ENCODE measurements at regions not wholly inside any gene's neighbourhood (a gene's known extent, or its start where the extent isn't known, plus 50 kb on each side); places are given as distances from the start of the nearest gene placed in this dataset.

- H3K27me3 Mint-ChIP-seq (ENCODE audit: low read depth in 3 of 3): no peaks in the 10 kb centered on the region
Measured at GRCh38 chr7:136551618-136552017, 316.8 kb upstream of the CHRM2 start.

GRCh38 chr7:136549756-136550155, 318.7 kb upstream of the CHRM2 start:
- H3K36me3 Mint-ChIP-seq: no peaks in the 10 kb centered on the region
- no peak for DNase-seq
- no peaks in the 10 kb centered on the region for H3K4me1 Mint-ChIP-seq
- no peak overlapping the region for H3K27ac Mint-ChIP-seq
- peaks cover 0 to 20% (median 5%) of the 10 kb centered on the region in 6 donors for H3K9me3 Mint-ChIP-seq
- H3K27me3 Mint-ChIP-seq (ENCODE audit: low read depth in 3 of 3): no peaks in the 10 kb centered on the region
- no peak overlapping the region for H3K4me3 Mint-ChIP-seq

More at GRCh38 chr7:136551618-136552017, 316.8 kb upstream of the CHRM2 start:
- Mint-ChIP-seq H3K4me3 (no peak overlapping the region), H3K9me3 (peaks cover 2 to 13% (median 4%) of the 10 kb centered on the region in 6 donors), H3K36me3 (no peaks in the 10 kb centered on the region), H3K27ac (no peak overlapping the region), H3K4me1 (no peaks in the 10 kb centered on the region)
- no peak for DNase-seq

DNA sequence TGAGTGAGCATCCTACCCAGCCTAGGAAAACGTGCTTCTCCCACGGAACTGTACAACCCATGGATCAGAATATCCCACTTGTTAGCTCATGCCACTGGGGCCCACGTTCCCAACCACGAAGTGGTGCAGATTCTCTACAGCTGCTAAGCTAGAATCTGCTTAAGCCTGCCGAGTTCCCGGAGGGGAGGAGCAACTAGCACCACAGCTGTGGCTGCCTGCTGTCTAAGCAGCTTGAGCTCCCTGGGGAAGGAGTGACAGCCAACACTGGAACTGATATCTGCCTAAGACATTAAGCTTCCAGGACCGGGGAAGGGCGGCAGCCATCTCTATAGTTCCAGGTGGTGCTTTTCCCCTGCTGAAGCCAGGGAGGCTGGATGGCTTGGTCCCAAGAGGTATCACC, 334.7 kb upstream of the CHRM2 start:
- DNase-seq: no peak
- Mint-ChIP-seq H3K27me3 (ENCODE audit: low read depth in 3 of 3) (peaks cover 0 to 3% (median 0%) of the 10 kb centered on the region in 3 donors), H3K36me3 (no peaks in the 10 kb centered on the region), H3K4me3 (no peak overlapping the region), H3K27ac (no peak overlapping the region), H3K4me1 (no peaks in the 10 kb centered on the region), H3K9me3 (peaks cover 14 to 68% (median 34%) of the 10 kb centered on the region in 6 donors)

DNA sequence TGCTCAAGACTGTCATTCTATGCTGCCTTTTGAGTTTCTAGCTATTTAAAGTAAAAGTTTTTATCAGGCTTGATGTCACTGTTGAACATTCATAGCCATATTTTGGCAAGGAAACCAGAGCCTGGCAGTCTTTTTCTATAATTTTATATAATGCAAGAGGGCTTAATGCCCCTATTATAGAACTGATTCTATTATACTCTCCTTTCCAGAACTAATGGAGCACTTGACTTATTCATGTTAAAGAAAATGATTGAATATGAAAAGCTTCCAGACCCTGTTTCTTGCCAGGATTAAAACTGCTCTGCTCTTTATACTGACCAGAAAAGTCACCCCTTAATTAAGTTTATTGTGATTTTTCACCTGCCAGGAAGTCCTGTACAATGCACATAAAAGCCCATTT, 337.6 kb upstream of the CHRM2 start:
- Mint-ChIP-seq H3K9me3 (peaks cover 14 to 56% (median 29%) of the 10 kb centered on the region in 6 donors), H3K4me3 (no peak overlapping the region), H3K27me3 (ENCODE audit: low read depth in 3 of 3) (peaks cover 0 to 3% (median 0%) of the 10 kb centered on the region in 3 donors), H3K36me3 (peaks cover 0 to 4% (median 0%) of the 10 kb centered on the region in 3 donors), H3K4me1 (no peaks in the 10 kb centered on the region), H3K27ac (no peak overlapping the region)
- no peak for DNase-seq

GRCh38 chr7:136528329-136528728, 340.1 kb upstream of the CHRM2 start:
- H3K4me1 Mint-ChIP-seq: no peaks in the 10 kb centered on the region
- H3K36me3 Mint-ChIP-seq: peaks cover 0 to 4% (median 0%) of the 10 kb centered on the region in 3 donors
- H3K27ac Mint-ChIP-seq: no peak overlapping the region
- peaks cover 0 to 4% (median 0%) of the 10 kb centered on the region in 3 donors for H3K27me3 Mint-ChIP-seq (ENCODE audit: low read depth in 3 of 3)
- no peak overlapping the region for H3K4me3 Mint-ChIP-seq
- H3K9me3 Mint-ChIP-seq: peaks cover 11 to 50% (median 23%) of the 10 kb centered on the region in 6 donors
- DNase-seq: no peak

GRCh38 chr7:136527554-136527953, 340.9 kb upstream of the CHRM2 start:
- Mint-ChIP-seq H3K27ac (no peak overlapping the region), H3K4me1 (no peaks in the 10 kb centered on the region), H3K36me3 (peaks cover 0 to 4% (median 0%) of the 10 kb centered on the region in 3 donors), H3K4me3 (no peak overlapping the region), H3K27me3 (ENCODE audit: low read depth in 3 of 3) (peaks cover 0 to 2% (median 1%) of the 10 kb centered on the region in 3 donors), H3K9me3 (peaks cover 7 to 50% (median 16%) of the 10 kb centered on the region in 6 donors)
- no peak for DNase-seq

DNA sequence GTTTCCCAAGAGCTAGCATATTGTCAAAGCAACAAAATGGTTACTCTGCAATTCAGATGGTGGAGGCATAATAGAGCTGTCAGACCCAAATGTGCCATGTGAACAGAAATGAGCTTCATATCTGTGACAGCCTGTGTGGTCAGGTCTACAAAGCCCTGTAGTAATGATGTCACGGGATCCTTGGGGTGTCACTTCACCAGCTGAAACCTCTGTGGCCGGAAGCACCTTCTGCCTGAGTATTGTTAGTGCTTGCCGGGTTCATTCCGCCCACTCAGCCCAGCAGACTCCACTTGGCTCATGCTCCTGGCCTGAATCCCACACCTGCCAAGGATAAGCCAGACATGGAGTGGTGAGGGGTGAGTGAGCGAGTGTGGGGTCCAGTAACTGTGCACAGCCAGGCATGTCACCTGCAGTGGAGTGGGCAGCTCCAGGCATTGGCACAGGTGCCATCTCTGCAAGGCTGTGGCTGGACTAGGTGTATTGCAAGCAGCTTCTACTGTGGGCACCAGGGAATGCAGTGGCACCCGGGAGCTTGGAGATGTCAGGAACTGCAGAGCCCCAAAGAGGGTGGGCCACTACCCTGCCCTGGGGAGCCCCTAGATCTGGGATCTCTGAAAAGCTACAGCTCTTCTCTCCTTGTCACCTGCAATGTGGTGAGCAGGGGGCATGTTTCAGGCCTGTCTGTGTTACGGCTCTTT, 341.9 kb upstream of the CHRM2 start:
- peaks cover 0 to 4% (median 0%) of the 10 kb centered on the region in 3 donors for H3K36me3 Mint-ChIP-seq
- no peak for DNase-seq
- H3K27ac Mint-ChIP-seq: no peak overlapping the region
- H3K4me3 Mint-ChIP-seq: no peak overlapping the region
- H3K9me3 Mint-ChIP-seq: peaks cover 7 to 44% (median 15%) of the 10 kb centered on the region in 6 donors
- H3K27me3 Mint-ChIP-seq (ENCODE audit: low read depth in 3 of 3): peaks cover 0 to 2% (median 1%) of the 10 kb centered on the region in 3 donors
- no peaks in the 10 kb centered on the region for H3K4me1 Mint-ChIP-seq

DNA sequence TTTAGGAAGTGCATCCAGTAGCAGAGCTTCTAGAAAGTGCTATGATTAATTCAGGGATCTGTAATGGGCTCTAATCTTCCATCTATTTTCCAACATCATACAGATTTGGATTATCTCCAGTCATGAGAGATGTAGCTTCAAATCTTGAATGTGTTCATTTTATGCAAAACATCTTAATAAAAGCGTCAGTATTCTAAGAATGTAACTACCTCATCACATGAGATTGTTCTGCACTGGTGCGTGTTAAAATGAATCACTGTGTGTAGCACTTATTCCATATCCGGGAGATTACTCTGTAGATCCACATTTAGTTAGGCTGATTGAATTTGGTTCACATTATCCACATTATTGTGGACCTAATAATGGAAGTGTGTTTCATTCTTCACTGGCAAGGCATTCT, 344.9 kb upstream of the CHRM2 start:
- Mint-ChIP-seq H3K4me1 (no peaks in the 10 kb centered on the region), H3K4me3 (no peak overlapping the region), H3K9me3 (peaks cover 5 to 29% (median 13%) of the 10 kb centered on the region in 6 donors), H3K27ac (no peak overlapping the region), H3K27me3 (ENCODE audit: low read depth in 3 of 3) (peaks cover 0 to 2% (median 1%) of the 10 kb centered on the region in 3 donors), H3K36me3 (peaks cover 0 to 4% (median 0%) of the 10 kb centered on the region in 3 donors)
- no peak for DNase-seq

DNA sequence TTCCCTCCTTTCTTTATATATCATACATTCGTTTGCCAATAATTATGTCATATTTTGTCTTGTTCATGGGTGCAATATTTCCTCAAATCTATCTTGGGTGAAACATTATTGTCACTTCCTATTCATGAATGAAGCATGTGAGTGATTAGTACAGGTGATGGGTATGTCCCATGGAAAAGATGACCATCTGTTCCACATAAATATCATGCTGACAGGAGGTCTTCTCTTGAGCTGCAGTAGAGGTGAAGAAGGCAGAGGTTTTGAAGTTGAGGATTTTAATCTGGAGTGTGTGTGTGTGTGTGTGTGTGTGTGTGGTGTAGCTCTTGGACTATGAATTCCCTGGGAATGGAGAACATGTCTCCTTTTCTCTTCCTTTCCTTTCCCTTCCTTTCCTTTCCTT, 350.5 kb upstream of the CHRM2 start:
- Mint-ChIP-seq H3K4me3 (no peak overlapping the region), H3K36me3 (no peaks in the 10 kb centered on the region), H3K27me3 (ENCODE audit: low read depth in 3 of 3) (peaks cover 0 to 2% (median 1%) of the 10 kb centered on the region in 3 donors), H3K27ac (no peak overlapping the region), H3K4me1 (no peaks in the 10 kb centered on the region), H3K9me3 (peaks cover 4 to 18% (median 9%) of the 10 kb centered on the region in 6 donors)
- DNase-seq: no peak

GRCh38 chr7:136514776-136515175, 353.7 kb upstream of the CHRM2 start:
- Mint-ChIP-seq H3K9me3 (peaks cover 13 to 34% (median 16%) of the 10 kb centered on the region in 6 donors), H3K36me3 (no peaks in the 10 kb centered on the region), H3K27ac (no peak overlapping the region), H3K4me3 (no peak overlapping the region), H3K27me3 (ENCODE audit: low read depth in 3 of 3) (peaks cover 0 to 2% (median 0%) of the 10 kb centered on the region in 3 donors), H3K4me1 (no peaks in the 10 kb centered on the region)
- no peak for DNase-seq

- Mint-ChIP-seq H3K27ac (no peak overlapping the region), H3K27me3 (ENCODE audit: low read depth in 3 of 3) (peaks cover 0 to 2% (median 0%) of the 10 kb centered on the region in 3 donors), H3K9me3 (peaks cover 10 to 44% (median 19%) of the 10 kb centered on the region in 6 donors), H3K36me3 (no peaks in the 10 kb centered on the region), H3K4me1 (no peaks in the 10 kb centered on the region), H3K4me3 (no peak overlapping the region)
- DNase-seq: no peak
Measured at GRCh38 chr7:136513744-136514143, 354.7 kb upstream of the CHRM2 start.

DNA sequence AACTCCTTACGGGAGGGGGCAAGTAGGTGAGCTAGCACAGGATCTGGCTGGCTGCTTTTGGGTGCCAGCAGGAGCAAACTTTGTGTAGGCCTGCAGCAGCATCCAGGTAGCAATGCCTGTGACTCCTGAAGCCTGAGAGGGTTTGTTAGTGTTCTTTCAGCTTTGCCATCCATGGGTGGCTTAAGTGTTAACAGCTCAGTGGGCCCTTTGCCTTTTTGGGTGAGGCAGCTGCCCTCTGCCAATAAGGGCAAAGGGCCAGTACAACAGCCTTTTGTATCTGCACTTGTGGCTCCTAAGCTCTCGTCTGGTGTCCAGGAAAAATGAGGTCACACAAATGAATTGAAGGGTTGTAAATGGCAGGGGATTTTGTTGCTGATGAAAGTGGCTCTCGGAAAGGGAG, 359.0 kb upstream of the CHRM2 start:
- peaks cover 12 to 61% (median 22%) of the 10 kb centered on the region in 6 donors for H3K9me3 Mint-ChIP-seq
- H3K27me3 Mint-ChIP-seq (ENCODE audit: low read depth in 3 of 3): no peaks in the 10 kb centered on the region
- H3K4me1 Mint-ChIP-seq: no peaks in the 10 kb centered on the region
- H3K36me3 Mint-ChIP-seq: no peaks in the 10 kb centered on the region
- no peak overlapping the region for H3K27ac Mint-ChIP-seq
- no peak overlapping the region for H3K4me3 Mint-ChIP-seq
- DNase-seq: no peak

GRCh38 chr7:136502162-136502561, 366.3 kb upstream of the CHRM2 start:
- no peaks in the 10 kb centered on the region for H3K27me3 Mint-ChIP-seq (ENCODE audit: low read depth in 3 of 3)
- peaks cover 6 to 29% (median 11%) of the 10 kb centered on the region in 6 donors for H3K9me3 Mint-ChIP-seq
- no peaks in the 10 kb centered on the region for H3K36me3 Mint-ChIP-seq
- no peak for DNase-seq
- H3K27ac Mint-ChIP-seq: no peak overlapping the region
- H3K4me1 Mint-ChIP-seq: no peaks in the 10 kb centered on the region
- no peak overlapping the region for H3K4me3 Mint-ChIP-seq

- no peaks in the 10 kb centered on the region for H3K27me3 Mint-ChIP-seq (ENCODE audit: low read depth in 3 of 3)
- no peaks in the 10 kb centered on the region for H3K4me1 Mint-ChIP-seq
- no peak for DNase-seq
- peaks cover 5 to 25% (median 12%) of the 10 kb centered on the region in 6 donors for H3K9me3 Mint-ChIP-seq
- H3K36me3 Mint-ChIP-seq: no peaks in the 10 kb centered on the region
- H3K27ac Mint-ChIP-seq: no peak overlapping the region
- H3K4me3 Mint-ChIP-seq: no peak overlapping the region
Measured at GRCh38 chr7:136501151-136501550, 367.3 kb upstream of the CHRM2 start.

- Mint-ChIP-seq H3K4me1 (no peaks in the 10 kb centered on the region), H3K27me3 (ENCODE audit: low read depth in 3 of 3) (peaks cover 0 to 2% (median 0%) of the 10 kb centered on the region in 3 donors), H3K36me3 (no peaks in the 10 kb centered on the region)
Measured at GRCh38 chr7:136496551-136496950, 371.9 kb upstream of the CHRM2 start.

More at GRCh38 chr7:136496551-136496950, 371.9 kb upstream of the CHRM2 start:
- Mint-ChIP-seq H3K27ac (no peak overlapping the region), H3K4me3 (no peak overlapping the region), H3K9me3 (peaks cover 6 to 19% (median 12%) of the 10 kb centered on the region in 6 donors)
- DNase-seq: no peak
